SK-N-SH treated with all-trans-retinoic acid at 6 μM for 48 hours (cell line): ENCODE measurements at regions not wholly inside any gene's neighbourhood (a gene's known extent, or its start where the extent isn't known, plus 50 kb on each side); places are given as distances from the start of the nearest gene placed in this dataset.

Source experiments
- BACH2 ChIP-seq: fragments of 250-450 bp; sonication (Bioruptor Pico); IDR thresholded peaks from 2 replicates; pipeline ENCODE4 v1.9.0; 2021; ENCODE audit warnings: mild to moderate bottlenecking, borderline replicate concordance
- ISL1 ChIP-seq: fragments of 250-450 bp; sonication (Bioruptor Pico); IDR thresholded peaks from 2 replicates; pipeline ENCODE4 v2.1.2; 2022; ENCODE audit warnings: mild to moderate bottlenecking, moderate library complexity
- PATZ1 ChIP-seq: fragments of 250-450 bp; sonication (Bioruptor Pico); IDR thresholded peaks from 2 replicates; pipeline ENCODE4 v1.8.0; 2020; ENCODE audit warnings: mild to moderate bottlenecking, moderate library complexity, borderline replicate concordance
- ZFP3 ChIP-seq: fragments of 250-450 bp; sonication (Bioruptor Pico); IDR thresholded peaks from 2 replicates; pipeline ENCODE4 v1.5.0; 2020; ENCODE audit warnings: mild to moderate bottlenecking, moderate library complexity
- ZNF565 ChIP-seq: fragments of 450-650 bp; formaldehyde crosslinking; conservative IDR thresholded peaks from 2 replicates; pipeline ENCODE4 v1.5.0; 2020; ENCODE audit warnings: low read depth, mild to moderate bottlenecking, moderate library complexity

- TF ChIP-seq ISL1 (CRISPR knock-in tag) (no peak), BACH2 (CRISPR knock-in tag) (no peak), PATZ1 (CRISPR knock-in tag) (no peak), ZNF565 (no peak), ZFP3 (CRISPR knock-in tag) (no peak)
Measured at GRCh38 chr13:24032674-24033073, 127.8 kb upstream of the SPATA13 start.
